ENCODE measurements at regions not wholly inside any gene's neighbourhood (a gene's known extent, or its start where the extent isn't known, plus 50 kb on each side); places are given as distances from the start of the nearest gene placed in this dataset.

GRCh38 chr14:42488965-42489364 lies 882.3 kb downstream of the LRFN5 start:
- TF ChIP-seq POLR2AphosphoS5 (IDR thresholded peaks at IDR 0.05; ENCODE audit: low read depth, low read length): no peak
- TF ChIP-seq CTCF (IDR thresholded peaks at IDR 0.05): no peak

Data from Panc1 (cell line).